ENCODE measurements at regions not wholly inside any gene's neighbourhood (a gene's known extent, or its start where the extent isn't known, plus 50 kb on each side); places are given as distances from the start of the nearest gene placed in this dataset.

- intact Hi-C loops (cut with DNase I): no loop called here
- no peak for ATAC-seq
- H3K27ac ChIP-seq: no peak overlapping the region
- TF ChIP-seq POLR2A (IDR thresholded peaks at IDR 0.05): no peak
- no peak for TF ChIP-seq CTCF (IDR thresholded peaks at IDR 0.05)
- no peaks in the 10 kb centered on the region for H3K4me1 ChIP-seq
- whole genome bisulfite sequencing, 2 donors: 50 to 53% methylated on average over 1 of the region's 1 CpG
- DNase-seq: no peak
- no peaks in the 10 kb centered on the region for H3K27me3 ChIP-seq
- no peaks in the 10 kb centered on the region for H3K9me3 ChIP-seq
- H3K36me3 ChIP-seq (replicated peaks in 1 of 2; ENCODE audit: insufficient read depth in 1 of 2, low read depth in 2 of 2): no peaks in the 10 kb centered on the region
- H3K4me3 ChIP-seq: no peak overlapping the region
Observed at GRCh38 chrX:5176766-5177165, 1051.9 kb downstream of the NLGN4X start.

GRCh38 chrX:5163663-5164062, 1065.0 kb downstream of the NLGN4X start:
- no peaks in the 10 kb centered on the region for H3K9me3 ChIP-seq
- intact Hi-C loops (cut with DNase I): no loop called here
- H3K4me3 ChIP-seq: no peak overlapping the region
- ATAC-seq (no peak), DNase-seq (no peak)
- H3K27me3 ChIP-seq: no peaks in the 10 kb centered on the region
- no peak overlapping the region for H3K27ac ChIP-seq
- WGBS, 2 donors: 88 to 94% methylated on average over 1 of the region's 1 CpG
- H3K4me1 ChIP-seq: no peaks in the 10 kb centered on the region
- no peaks in the 10 kb centered on the region for H3K36me3 ChIP-seq (replicated peaks in 1 of 2; ENCODE audit: insufficient read depth in 1 of 2, low read depth in 2 of 2)
- TF ChIP-seq CTCF (IDR thresholded peaks at IDR 0.05): no peak
- no peak for TF ChIP-seq POLR2A (IDR thresholded peaks at IDR 0.05)

- DNase-seq: no peak
- Histone ChIP-seq H3K36me3 (replicated peaks in 1 of 2; ENCODE audit: insufficient read depth in 1 of 2, low read depth in 2 of 2) (no peaks in the 10 kb centered on the region), H3K27me3 (no peaks in the 10 kb centered on the region), H3K27ac (no peak overlapping the region), H3K4me3 (no peak overlapping the region), H3K4me1 (no peaks in the 10 kb centered on the region), H3K9me3 (no peaks in the 10 kb centered on the region)
- TF ChIP-seq CTCF (IDR thresholded peaks at IDR 0.05) (no peak), POLR2A (IDR thresholded peaks at IDR 0.05) (no peak)
- no peak for ATAC-seq
- 6 to 12% methylated on average over 3 of the region's 3 CpGs for WGBS, 2 donors
- intact Hi-C loops (cut with DNase I): no loop called here
Observed at GRCh38 chrX:5155301-5155700, 1073.4 kb downstream of the NLGN4X start.

- no peaks in the 10 kb centered on the region for H3K4me1 ChIP-seq
- no peak for TF ChIP-seq CTCF (IDR thresholded peaks at IDR 0.05)
- no peak for TF ChIP-seq POLR2A (IDR thresholded peaks at IDR 0.05)
- no peak overlapping the region for H3K27ac ChIP-seq
- 58 to 62% methylated on average over 4 of the region's 4 CpGs for WGBS, 2 donors
- H3K27me3 ChIP-seq: no peaks in the 10 kb centered on the region
- intact Hi-C loops (cut with DNase I): no loop called here
- DNase-seq (no peak), ATAC-seq (no peak)
- H3K4me3 ChIP-seq: no peak overlapping the region
- no peaks in the 10 kb centered on the region for H3K36me3 ChIP-seq (replicated peaks in 1 of 2; ENCODE audit: insufficient read depth in 1 of 2, low read depth in 2 of 2)
- no peaks in the 10 kb centered on the region for H3K9me3 ChIP-seq
Observed at GRCh38 chrX:5145957-5146356, 1082.7 kb downstream of the NLGN4X start.

GRCh38 chrX:5142644-5143043, 1086.0 kb downstream of the NLGN4X start:
- Histone ChIP-seq H3K4me3 (no peak overlapping the region), H3K4me1 (no peaks in the 10 kb centered on the region), H3K36me3 (replicated peaks in 1 of 2; ENCODE audit: insufficient read depth in 1 of 2, low read depth in 2 of 2) (no peaks in the 10 kb centered on the region), H3K9me3 (no peaks in the 10 kb centered on the region), H3K27ac (no peak overlapping the region), H3K27me3 (no peaks in the 10 kb centered on the region)
- 82 to 88% methylated on average over 7 of the region's 7 CpGs for WGBS, 2 donors
- DNase-seq (no peak), ATAC-seq (no peak)
- intact Hi-C loops (cut with DNase I): no loop called here
- TF ChIP-seq POLR2A (IDR thresholded peaks at IDR 0.05) (no peak), CTCF (IDR thresholded peaks at IDR 0.05) (no peak)
